ENCODE measurements at regions not wholly inside any gene's neighbourhood (a gene's known extent, or its start where the extent isn't known, plus 50 kb on each side); places are given as distances from the start of the nearest gene placed in this dataset.

- H3K27me3 ChIP-seq, result no peaks in the 10 kb centered on the region
Observed at GRCh38 chr12:40615590-40615989, 76.6 kb upstream of the CNTN1 start.

GRCh38 chr12:40616383-40616915 lies 75.8 kb upstream of the CNTN1 start:
- TF ChIP-seq CTCF (IDR thresholded peaks at IDR 0.05) (no peak), POLR2A (IDR thresholded peaks at IDR 0.05) (no peak)
- Histone ChIP-seq H3K27ac (no peak overlapping the region), H3K4me1 (replicated peaks in 1 of 2) (peaks cover 0 to 6% of the 10 kb centered on the region in 2 donors), H3K36me3 (replicated peaks in 1 of 2) (no peaks in the 10 kb centered on the region), H3K4me3 (no peak overlapping the region), H3K27me3 (no peaks in the 10 kb centered on the region), H3K9me3 (replicated peaks in 1 of 3) (no peaks in the 10 kb centered on the region)
- no peak for DNase-seq
- intact Hi-C loops (cut with DNase I), result no loop called here
- WGBS, 4 donors, result 53 to 62% (median 59%) methylated on average over 4 of the region's 4 CpGs

More at GRCh38 chr12:40615590-40615989, 76.6 kb upstream of the CNTN1 start:
- Histone ChIP-seq H3K4me3 (no peak overlapping the region), H3K4me1 (replicated peaks in 1 of 2) (peaks cover 0 to 6% of the 10 kb centered on the region in 2 donors), H3K9me3 (replicated peaks in 1 of 3) (no peaks in the 10 kb centered on the region), H3K36me3 (replicated peaks in 1 of 2) (no peaks in the 10 kb centered on the region), H3K27ac (no peak overlapping the region)
- TF ChIP-seq CTCF (IDR thresholded peaks at IDR 0.05) (no peak), POLR2A (IDR thresholded peaks at IDR 0.05) (no peak)
- intact Hi-C loops (cut with DNase I), result no loop called here
- WGBS, 4 donors, result 65 to 71% (median 68%) methylated on average over 1 of the region's 1 CpG
- no peak for DNase-seq

GRCh38 chr12:40618636-40619035 lies 73.6 kb upstream of the CNTN1 start:
- DNase-seq, result no peak
- Histone ChIP-seq H3K4me1 (replicated peaks in 1 of 2) (peaks cover 0 to 6% of the 10 kb centered on the region in 2 donors), H3K36me3 (replicated peaks in 1 of 2) (no peaks in the 10 kb centered on the region), H3K9me3 (replicated peaks in 1 of 3) (no peaks in the 10 kb centered on the region), H3K4me3 (no peak overlapping the region), H3K27me3 (no peaks in the 10 kb centered on the region), H3K27ac (no peak overlapping the region)
- intact Hi-C loops (cut with DNase I), result no loop called here
- TF ChIP-seq POLR2A (IDR thresholded peaks at IDR 0.05) (no peak), CTCF (IDR thresholded peaks at IDR 0.05) (no peak)
- 54 to 75% (median 65%) methylated on average over 1 of the region's 1 CpG for WGBS, 4 donors

- no peak overlapping the region for H3K4me3 ChIP-seq
- intact Hi-C loops (cut with DNase I), result loop anchor here (5.0 kb wide), 1 partner anchor 302 kb away; no protein-coding TSS in a partner anchor
- WGBS, 4 donors, result 82 to 97% (median 96%) methylated on average over 14 to 38 of the region's 38 CpGs
Observed at GRCh38 chr12:40620564-40621019, 71.6 kb upstream of the CNTN1 start.

More at GRCh38 chr12:40620564-40621019, 71.6 kb upstream of the CNTN1 start:
- no peak for DNase-seq
- no peaks in the 10 kb centered on the region for H3K27me3 ChIP-seq
- peaks cover 0 to 6% of the 10 kb centered on the region in 2 donors for H3K4me1 ChIP-seq (replicated peaks in 1 of 2)
- no peaks in the 10 kb centered on the region for H3K9me3 ChIP-seq (replicated peaks in 1 of 3)
- no peak overlapping the region for H3K27ac ChIP-seq
- no peaks in the 10 kb centered on the region for H3K36me3 ChIP-seq (replicated peaks in 1 of 2)
- TF ChIP-seq POLR2A (IDR thresholded peaks at IDR 0.05) (no peak), CTCF (IDR thresholded peaks at IDR 0.05) (no peak)
